SU-DHL-6 (cell line): ENCODE measurements at regions not wholly inside any gene's neighbourhood (a gene's known extent, or its start where the extent isn't known, plus 50 kb on each side); places are given as distances from the start of the nearest gene placed in this dataset.
"Not testable (repeated sequence)": the region's sequence is repeated elsewhere in the genome, so short reads cannot be mapped to it uniquely, and the experiment has no call there.

ENCODE experiments used
- H2AFZ ChIP-seq: fragments of 200-600 bp; sonication (generic); 2 replicates; pipeline ENCODE4 v1.6.1; 2014; ENCODE audit warnings: low read depth, mild to moderate bottlenecking, moderate library complexity, mixed read lengths, antibody characterized with exemption, low read length; ENCODE audit not compliant: severe bottlenecking
- H3F3A ChIP-seq: fragments of 200-600 bp; shearing (Covaris generic); 2 replicates; pipeline ENCODE4 v1.6.0; 2016; ENCODE audit warnings: antibody characterized with exemption, mild to moderate bottlenecking; ENCODE audit not compliant: insufficient read depth
- H3K27ac ChIP-seq: fragments of 200-600 bp; sonication (generic); 2 replicates; pipeline ENCODE4 v1.5.1; 2016; ENCODE audit warnings: low read depth, mild to moderate bottlenecking, low read length, moderate library complexity, mixed read lengths
- H3K27me3 ChIP-seq: fragments of 200-600 bp; sonication (generic), shearing (Covaris generic); 2 replicates; pipeline ENCODE4 v1.6.0; 2014; ENCODE audit warnings: mild to moderate bottlenecking, low read length
- H3K36me3 ChIP-seq: fragments of 200-600 bp; sonication (generic); 2 replicates; pipeline ENCODE4 v1.6.1; 2014; ENCODE audit warnings: mild to moderate bottlenecking, low read length, mixed read lengths
- H3K4me2 ChIP-seq: fragments of 300-600, 200-600 bp; shearing (Covaris generic), sonication (generic); 2 replicates; pipeline ENCODE4 v1.6.0; 2014; ENCODE audit warnings: low read length, low read depth, mild to moderate bottlenecking; ENCODE audit not compliant: poor library complexity, severe bottlenecking
- H3K4me3 ChIP-seq: fragments of 200-600 bp; sonication (generic); 2 replicates; pipeline ENCODE4 v1.5.1; 2014; ENCODE audit warnings: antibody characterized with exemption, low read length, mild to moderate bottlenecking, mixed read lengths; ENCODE audit not compliant: insufficient read depth, poor library complexity, severe bottlenecking
- H3K79me2 ChIP-seq: fragments of 200-600 bp; sonication (generic); 2 replicates; pipeline ENCODE4 v1.6.1; 2014; ENCODE audit warnings: mild to moderate bottlenecking, low read length, moderate library complexity; ENCODE audit not compliant: insufficient read depth
- H3K9ac ChIP-seq: fragments of 200-600 bp; sonication (generic); 2 replicates; pipeline ENCODE4 v1.7.0; 2014; ENCODE audit warnings: mild to moderate bottlenecking, low read length
- H3K9me2 ChIP-seq: fragments of 200-600 bp; sonication (generic); replicated peaks from 2 replicates; pipeline ENCODE4 v1.6.1; 2014; ENCODE audit warnings: low read length; ENCODE audit not compliant: insufficient read depth
- H3K9me3 ChIP-seq: fragments of 200-600 bp; sonication (generic); 2 replicates; pipeline ENCODE4 v1.6.1; 2014; ENCODE audit warnings: low read length, mixed read lengths; ENCODE audit not compliant: insufficient read depth
- H4K20me1 ChIP-seq: fragments of 200-600 bp; sonication (generic); 2 replicates; pipeline ENCODE4 v1.6.1; 2014; ENCODE audit warnings: low read depth, mild to moderate bottlenecking, antibody characterized with exemption, low read length, moderate library complexity, mixed read lengths
- EZH2phosphoT487 ChIP-seq: fragments of 200-600 bp; sonication (generic), shearing (Covaris generic); conservative IDR thresholded peaks from 2 replicates; pipeline ENCODE4 v1.6.1; 2018; ENCODE audit warnings: mild to moderate bottlenecking, antibody characterized with exemption, low read length, moderate library complexity, mixed read lengths
- TF ChIP-seq, protein P1 (sequence below): fragments of 200-600 bp; sonication (generic); IDR thresholded peaks from one replicate; pipeline ENCODE4 v1.5.1; 2017; ENCODE audit warnings: antibody characterized with exemption, mild to moderate bottlenecking, low read length, moderate library complexity; ENCODE audit not compliant: insufficient read depth, poor library complexity, severe bottlenecking

DNA sequence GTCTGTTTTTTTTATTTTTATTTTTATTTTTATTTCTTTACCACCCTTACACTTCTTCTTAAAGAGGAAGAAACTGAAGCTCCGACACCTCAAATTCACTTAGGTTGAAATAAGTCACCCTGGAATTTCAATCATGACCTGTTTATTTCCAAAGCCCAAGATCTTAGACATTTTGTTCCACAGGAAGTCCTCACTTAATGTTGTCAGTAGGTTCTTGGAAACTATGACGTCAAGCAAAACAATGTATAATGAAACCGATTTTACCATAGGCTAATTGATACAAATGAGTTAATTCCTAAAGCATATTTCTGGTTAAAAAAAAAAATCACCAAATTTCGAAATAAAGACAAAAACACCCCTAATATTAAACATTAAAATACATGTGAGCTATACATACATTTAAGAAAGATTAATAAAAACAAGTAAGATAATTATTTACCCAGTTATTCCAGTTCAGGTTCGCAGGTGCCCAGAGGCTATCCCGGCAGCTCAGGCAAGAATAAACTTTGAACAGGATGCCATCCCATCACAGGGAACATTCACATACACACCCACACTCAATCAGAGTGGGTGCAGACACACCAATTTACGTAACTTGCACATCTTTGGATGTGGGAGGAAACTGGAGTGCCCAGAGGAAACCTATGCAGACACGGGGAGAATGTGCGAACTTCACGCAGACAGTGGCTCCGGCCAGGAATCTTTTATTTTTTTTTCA, 391.0 kb downstream of the RAP2B start:
- H3K9ac ChIP-seq = no peak overlapping the region
- H3K36me3 ChIP-seq = no peaks in the 10 kb centered on the region; the same call in 1 of the 2 replicates
- no peak overlapping the region for H3K4me3 ChIP-seq
- no peak overlapping the region for H3K27ac ChIP-seq
- no peaks in the 10 kb centered on the region for H3K9me3 ChIP-seq
- H2AFZ ChIP-seq = no peak overlapping the region
- no peaks in the 10 kb centered on the region for H4K20me1 ChIP-seq
- no peaks in the 10 kb centered on the region for H3K79me2 ChIP-seq
- no peak for TF ChIP-seq EZH2phosphoT487
- TF ChIP-seq, protein P1, sequence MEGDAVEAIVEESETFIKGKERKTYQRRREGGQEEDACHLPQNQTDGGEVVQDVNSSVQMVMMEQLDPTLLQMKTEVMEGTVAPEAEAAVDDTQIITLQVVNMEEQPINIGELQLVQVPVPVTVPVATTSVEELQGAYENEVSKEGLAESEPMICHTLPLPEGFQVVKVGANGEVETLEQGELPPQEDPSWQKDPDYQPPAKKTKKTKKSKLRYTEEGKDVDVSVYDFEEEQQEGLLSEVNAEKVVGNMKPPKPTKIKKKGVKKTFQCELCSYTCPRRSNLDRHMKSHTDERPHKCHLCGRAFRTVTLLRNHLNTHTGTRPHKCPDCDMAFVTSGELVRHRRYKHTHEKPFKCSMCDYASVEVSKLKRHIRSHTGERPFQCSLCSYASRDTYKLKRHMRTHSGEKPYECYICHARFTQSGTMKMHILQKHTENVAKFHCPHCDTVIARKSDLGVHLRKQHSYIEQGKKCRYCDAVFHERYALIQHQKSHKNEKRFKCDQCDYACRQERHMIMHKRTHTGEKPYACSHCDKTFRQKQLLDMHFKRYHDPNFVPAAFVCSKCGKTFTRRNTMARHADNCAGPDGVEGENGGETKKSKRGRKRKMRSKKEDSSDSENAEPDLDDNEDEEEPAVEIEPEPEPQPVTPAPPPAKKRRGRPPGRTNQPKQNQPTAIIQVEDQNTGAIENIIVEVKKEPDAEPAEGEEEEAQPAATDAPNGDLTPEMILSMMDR = no peak
- no peaks in the 10 kb centered on the region for H3K9me2 ChIP-seq
- H3K4me2 ChIP-seq = no peak overlapping the region
- H3K27me3 ChIP-seq = no peaks in the 10 kb centered on the region
- H3F3A ChIP-seq = no peaks in the 10 kb centered on the region

GRCh38 chr3:153553605-153553945, 391.5 kb downstream of the RAP2B start:
- no peaks in the 10 kb centered on the region for H3F3A ChIP-seq

GRCh38 chr3:153555919-153556318, 393.9 kb downstream of the RAP2B start:
- no peaks in the 10 kb centered on the region for H4K20me1 ChIP-seq

More at GRCh38 chr3:153553605-153553945, 391.5 kb downstream of the RAP2B start:
- H4K20me1 ChIP-seq = no peaks in the 10 kb centered on the region
- H3K9me2 ChIP-seq = no peaks in the 10 kb centered on the region
- H3K4me3 ChIP-seq = no peak overlapping the region
- TF ChIP-seq, protein P1 = no peak
- no peak for TF ChIP-seq EZH2phosphoT487
- H2AFZ ChIP-seq = no peak overlapping the region
- no peaks in the 10 kb centered on the region for H3K79me2 ChIP-seq
- no peaks in the 10 kb centered on the region for H3K9me3 ChIP-seq
- H3K36me3 ChIP-seq = no peaks in the 10 kb centered on the region; the same call in 1 of the 2 replicates
- H3K27me3 ChIP-seq = no peaks in the 10 kb centered on the region
- H3K4me2 ChIP-seq = no peak overlapping the region
- H3K9ac ChIP-seq = no peak overlapping the region
- H3K27ac ChIP-seq = no peak overlapping the region

GRCh38 chr3:153559366-153559765, 397.3 kb downstream of the RAP2B start:
- H3K4me2 ChIP-seq, H2AFZ ChIP-seq, H3K36me3 ChIP-seq, H3K27me3 ChIP-seq, H3K4me3 ChIP-seq, H3K27ac ChIP-seq, H4K20me1 ChIP-seq, H3K9ac ChIP-seq, H3K9me2 ChIP-seq, H3F3A ChIP-seq, H3K79me2 ChIP-seq: not testable (repeated sequence)
- peaks cover 12% of the 10 kb centered on the region; the same call in 1 of the 2 replicates for H3K9me3 ChIP-seq

More at GRCh38 chr3:153555919-153556318, 393.9 kb downstream of the RAP2B start:
- H3K79me2 ChIP-seq = no peaks in the 10 kb centered on the region
- H3K9me2 ChIP-seq = no peaks in the 10 kb centered on the region
- H3K4me3 ChIP-seq = no peak overlapping the region
- no peak overlapping the region for H3K27ac ChIP-seq
- no peak overlapping the region for H2AFZ ChIP-seq
- no peak overlapping the region for H3K9ac ChIP-seq
- H3K36me3 ChIP-seq = no peaks in the 10 kb centered on the region; the same call in 1 of the 2 replicates
- TF ChIP-seq EZH2phosphoT487 = no peak
- TF ChIP-seq, protein P1 = no peak
- no peak overlapping the region for H3K4me2 ChIP-seq
- H3F3A ChIP-seq = no peaks in the 10 kb centered on the region
- no peaks in the 10 kb centered on the region for H3K27me3 ChIP-seq
- H3K9me3 ChIP-seq = no peaks in the 10 kb centered on the region
